GM19468 (cell line): ENCODE measurements at regions not wholly inside any gene's neighbourhood (a gene's known extent, or its start where the extent isn't known, plus 50 kb on each side); places are given as distances from the start of the nearest gene placed in this dataset.

Experiments used
- ATAC-seq: cut with Tn5 transposase; IDR thresholded peaks from one replicate; pipeline ENCODE4 v1.9.1; 2021; ENCODE audit warnings: mild to moderate bottlenecking, moderate library complexity, moderate number of reproducible peaks; ENCODE audit not compliant: unreplicated experiment; ENCODE audit errors: extremely low read depth

DNA sequence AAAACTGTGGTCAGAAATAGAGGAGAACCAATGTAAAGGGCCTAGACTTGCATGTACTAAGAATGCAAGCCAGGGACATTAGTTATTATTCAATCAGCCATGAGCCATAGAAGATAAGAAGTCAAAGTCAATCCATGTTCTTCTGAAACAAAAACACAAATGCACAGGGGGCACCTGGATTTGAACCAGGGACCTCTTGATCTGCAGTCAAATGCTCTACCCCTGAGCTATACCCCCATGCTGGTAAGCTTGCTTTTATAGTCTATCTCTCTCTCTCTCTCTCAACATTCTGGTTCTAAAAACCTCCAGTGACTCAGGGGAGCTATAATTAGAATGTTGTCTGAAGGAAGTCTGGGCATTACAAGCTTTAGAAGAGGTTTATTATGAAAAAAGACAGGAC lies 85.6 kb upstream of the ACP3 start:
- no peak for ATAC-seq

DNA sequence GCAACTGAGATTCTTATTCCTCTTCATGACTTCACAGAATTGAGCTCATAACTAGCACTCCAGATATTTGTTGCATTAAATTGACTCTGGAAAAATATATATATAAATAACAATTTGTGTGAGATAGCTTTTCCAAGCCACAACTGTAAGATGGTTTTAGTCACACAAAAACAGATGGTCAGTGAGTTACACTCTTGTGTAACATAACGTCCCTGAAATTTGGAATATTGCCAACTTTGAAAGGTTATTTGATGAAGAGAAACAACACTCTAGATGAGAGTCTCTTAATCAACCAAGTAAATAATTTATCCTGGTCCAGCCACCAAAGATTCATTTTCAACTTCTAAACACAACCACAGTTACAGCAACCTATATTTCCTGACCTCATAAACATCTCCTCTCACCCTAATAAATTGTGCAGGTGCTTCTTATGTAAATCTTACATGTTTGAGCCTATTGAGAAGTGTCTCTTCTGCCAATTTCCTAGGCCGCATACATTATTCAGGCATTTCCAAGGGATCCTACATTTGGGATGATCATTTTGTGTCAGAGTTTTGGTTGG lies 84.9 kb upstream of the ACP3 start:
- ATAC-seq = no peak

DNA sequence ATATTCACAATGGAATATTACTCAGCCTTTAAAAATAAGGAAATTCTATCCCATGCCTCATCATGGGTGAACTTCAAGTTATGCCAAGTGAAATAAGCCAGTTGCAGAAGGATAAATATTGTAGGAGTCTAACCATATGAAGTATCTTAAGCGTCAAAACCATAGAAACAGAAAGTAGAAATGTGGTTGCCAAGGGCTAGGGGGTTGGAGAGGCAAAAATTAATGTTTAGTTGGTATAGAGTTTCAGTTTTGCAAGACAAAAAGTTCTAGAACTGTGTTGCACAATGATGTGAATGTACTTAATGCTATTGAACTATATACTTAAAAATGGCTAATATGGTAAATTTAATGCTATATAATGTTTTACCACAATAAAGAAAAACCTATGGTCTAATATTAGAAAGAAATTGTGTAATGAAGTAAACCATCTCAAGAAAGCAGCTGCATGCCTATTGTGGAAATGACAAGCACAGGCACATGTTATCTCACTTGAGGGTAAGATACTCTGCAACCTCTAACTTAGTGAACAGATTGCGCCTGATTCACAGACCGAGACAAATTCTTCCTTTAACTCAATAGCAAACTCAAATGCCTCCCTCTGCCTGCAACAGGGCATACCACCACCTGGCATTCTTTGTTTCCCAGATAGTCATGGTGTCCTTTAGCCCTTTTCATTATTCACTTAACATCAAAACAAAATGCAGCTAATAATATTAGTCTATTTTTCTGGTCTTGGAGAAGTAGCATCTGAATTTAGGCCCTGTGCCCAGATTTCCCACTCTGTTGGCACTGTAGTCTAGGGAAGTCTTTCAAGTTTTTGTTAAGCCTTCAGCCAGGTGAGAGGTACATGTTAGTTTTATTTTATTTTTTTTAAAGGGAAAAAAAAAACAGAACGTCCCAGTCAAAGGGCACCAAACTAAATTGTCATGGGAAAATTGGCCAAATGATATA lies 80.2 kb upstream of the ACP3 start:
- peak; percentile 88 for ATAC-seq

DNA sequence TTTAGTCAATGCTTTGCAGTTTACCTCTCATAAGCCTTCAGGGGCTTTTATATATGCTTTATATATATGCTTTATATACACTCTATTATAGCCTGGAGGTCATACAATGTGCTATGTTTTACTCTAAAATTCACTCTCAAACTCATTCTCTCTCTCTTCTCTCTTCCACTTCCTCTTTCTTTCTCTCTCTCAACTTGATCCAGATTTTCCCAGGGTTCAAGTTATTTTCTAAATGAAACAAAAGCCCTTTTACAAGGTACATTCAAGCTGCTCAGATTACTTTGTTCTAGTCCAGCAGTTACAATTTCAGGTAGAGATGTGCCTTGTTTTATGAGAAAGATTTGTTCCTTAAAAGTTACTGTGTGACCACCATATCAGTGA lies 79.6 kb upstream of the ACP3 start:
- ATAC-seq = no peak

DNA sequence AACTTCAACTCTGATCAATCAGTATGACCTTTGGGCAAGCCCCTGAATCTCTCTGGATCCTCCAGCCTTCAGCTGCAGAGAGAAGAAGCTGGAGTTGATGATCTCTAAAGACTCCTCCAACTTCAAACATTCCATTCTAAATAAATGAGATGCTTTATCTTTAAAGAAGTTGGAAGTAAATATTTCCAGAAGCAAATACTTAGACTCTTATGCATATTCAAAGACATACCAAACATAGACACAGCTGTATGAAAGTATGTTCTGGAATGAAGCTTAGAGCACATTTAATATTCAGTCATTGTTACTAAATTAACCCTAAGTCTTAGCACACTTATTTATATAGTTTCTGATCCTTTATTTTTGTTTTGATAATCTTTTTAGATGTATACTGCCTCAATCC lies 77.6 kb upstream of the ACP3 start:
- ATAC-seq = no peak

DNA sequence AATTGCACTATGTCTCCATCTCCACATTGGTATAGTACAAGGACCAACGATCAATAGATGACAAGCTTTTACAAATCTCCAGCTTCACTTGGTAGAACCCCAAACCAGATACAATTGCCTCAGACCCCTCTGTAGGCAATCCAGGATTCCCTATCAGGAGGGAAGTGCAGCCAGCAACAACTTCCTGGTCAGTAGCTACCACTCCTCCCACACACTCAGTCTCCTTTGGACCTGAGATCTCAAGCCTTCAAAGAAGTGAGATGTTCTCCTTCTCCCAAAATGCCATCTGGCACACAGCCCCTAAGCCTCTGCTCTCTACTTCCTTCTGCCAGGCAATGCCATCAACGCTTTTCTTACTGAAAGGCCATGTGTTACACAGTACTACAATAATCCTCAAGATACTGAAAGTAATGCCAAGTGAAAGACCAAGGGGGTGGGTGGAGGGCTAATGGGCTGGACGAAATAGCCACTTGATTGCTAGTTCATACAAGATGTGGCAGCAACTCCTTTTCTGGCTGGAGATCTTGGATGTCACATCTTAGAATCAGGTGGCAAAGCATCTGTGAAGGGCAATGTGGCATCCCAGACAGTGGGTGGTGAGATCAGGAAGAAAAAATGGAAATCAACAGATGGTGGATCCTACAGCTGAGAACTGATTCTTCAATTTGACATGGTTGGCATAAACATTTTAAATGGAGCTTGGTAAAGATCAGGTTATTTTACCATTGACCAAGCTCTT lies 75.3 kb upstream of the ACP3 start:
- ATAC-seq = no peak

DNA sequence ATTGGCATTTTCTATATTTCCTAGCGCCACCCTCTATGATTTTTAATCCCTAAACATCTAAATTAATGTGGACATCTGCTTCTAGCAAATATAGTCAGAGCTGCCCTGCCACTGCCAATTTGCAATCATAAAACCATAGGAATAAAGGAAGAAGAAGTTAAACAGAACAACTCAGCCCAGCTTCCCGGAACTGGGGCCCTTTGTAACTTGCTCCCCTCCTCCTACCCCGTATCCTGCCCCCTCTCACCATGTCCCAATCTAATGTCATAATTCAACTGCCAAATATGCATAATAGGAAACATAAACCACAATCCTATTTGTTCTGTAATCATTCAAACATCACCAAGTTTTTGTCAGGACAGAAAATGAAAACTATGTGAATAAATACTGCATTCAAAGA lies 74.4 kb upstream of the ACP3 start:
- ATAC-seq = no peak

DNA sequence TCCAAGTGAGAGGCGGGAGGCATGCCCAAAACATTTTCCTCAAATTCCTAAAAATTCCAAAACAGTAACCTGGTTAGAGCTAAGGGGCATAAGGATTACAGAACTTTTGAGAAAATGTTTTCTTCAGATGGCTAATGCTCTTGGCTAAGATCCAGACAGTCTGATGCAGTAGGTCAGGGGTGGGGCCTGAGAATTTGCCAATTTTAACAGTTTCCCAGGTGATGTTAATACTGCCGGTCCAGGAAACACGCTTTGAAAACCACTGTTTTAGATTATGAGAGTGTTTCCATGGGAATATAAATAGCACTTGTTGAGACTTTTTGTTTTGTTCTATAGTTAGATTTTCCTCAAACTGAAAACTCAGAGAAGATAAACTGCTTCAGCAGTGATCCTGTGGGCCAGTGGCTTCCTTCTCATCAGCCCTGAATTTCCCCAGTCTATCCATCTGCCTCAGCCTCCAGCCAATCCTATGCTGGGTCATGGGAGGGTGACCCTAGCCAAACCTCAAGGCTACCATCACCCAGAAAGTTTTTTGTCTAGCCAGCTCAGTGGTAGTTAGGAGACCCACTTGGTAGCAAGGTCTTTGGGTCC lies 71.6 kb upstream of the ACP3 start:
- ATAC-seq = no peak

DNA sequence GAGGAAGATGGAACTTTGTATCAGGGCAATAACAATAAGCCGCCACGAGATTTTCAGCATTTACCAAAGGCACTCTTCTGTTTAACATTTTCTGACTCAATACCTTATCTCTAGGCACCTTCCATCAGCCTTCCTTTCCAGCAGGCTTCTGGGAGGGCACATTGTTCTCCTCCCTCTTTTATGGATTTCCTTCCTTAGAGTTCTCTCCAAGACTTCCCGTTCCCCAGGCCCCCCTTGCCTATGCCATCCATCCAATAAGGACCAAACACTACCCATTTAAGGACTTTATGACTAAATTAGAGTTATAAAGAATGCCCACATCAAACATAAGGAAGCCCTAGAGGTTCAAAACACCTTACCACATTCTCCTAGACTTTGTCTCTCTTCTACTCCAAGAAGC lies 71.0 kb upstream of the ACP3 start:
- ATAC-seq = no peak

DNA sequence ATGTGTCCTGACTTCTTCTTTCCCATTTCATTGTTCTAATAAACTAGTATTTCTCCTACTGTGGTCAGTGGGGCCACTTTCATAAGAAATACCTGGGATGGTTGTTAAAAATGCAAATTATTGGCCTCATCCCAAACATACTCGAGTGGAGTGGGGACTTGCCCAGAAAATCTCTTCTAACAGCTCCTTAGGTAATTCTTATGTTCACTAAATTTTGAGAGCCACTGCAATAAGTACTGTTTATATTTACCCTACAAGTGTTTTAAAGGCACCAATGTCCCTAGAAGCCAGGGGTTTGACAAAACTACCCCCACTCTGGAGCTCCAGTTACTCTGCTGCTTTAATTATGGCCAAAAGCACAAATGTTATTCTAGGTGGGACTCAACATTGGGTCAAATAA lies 70.0 kb upstream of the ACP3 start:
- no peak for ATAC-seq

DNA sequence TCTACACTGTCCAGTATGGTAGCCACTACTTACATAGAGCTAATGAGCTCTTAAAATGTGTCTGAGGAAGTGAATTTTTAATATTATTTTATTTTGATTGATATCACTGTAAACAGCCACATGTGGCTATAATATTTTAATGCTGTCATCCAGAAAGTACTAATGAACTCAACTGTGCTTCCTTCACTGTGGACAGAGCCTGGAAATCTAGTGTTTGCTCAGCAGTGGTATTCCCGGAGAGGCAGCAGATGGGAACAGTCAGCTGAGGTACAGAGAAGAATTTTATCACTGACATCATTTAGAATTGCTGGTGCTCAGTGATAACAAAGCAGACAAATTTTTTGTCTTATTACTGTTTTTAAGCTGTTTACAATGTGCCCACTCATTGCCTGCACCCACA lies 68.7 kb upstream of the ACP3 start:
- no peak for ATAC-seq

DNA sequence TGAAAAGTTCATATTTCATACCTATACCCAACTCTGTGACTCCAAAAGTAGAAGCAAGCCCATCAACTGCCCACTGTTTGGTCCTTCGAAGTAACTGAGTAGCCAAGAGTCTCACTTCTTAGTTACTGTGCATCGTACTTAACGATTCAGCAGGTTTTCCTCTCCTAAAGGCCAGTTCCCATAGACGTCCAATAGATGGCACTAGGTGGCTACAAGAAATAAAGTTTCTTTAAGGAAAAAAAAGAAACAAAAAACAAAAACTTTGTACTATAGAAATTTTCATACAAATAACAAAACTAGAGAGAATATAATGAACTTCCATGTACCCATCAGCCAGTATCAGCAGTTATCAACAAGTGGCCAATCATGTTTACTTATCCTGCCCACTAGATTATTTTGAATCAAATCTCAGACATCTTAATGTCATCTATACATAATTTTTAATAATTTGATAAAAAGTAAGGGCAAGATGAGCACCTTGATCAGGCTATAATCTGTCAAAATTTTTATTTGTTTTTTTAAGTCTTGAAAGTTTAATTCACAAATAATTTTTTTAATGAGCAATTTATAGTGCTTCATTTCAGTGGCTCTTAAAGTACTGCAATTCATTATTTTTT lies 63.8 kb upstream of the ACP3 start:
- ATAC-seq = no peak

DNA sequence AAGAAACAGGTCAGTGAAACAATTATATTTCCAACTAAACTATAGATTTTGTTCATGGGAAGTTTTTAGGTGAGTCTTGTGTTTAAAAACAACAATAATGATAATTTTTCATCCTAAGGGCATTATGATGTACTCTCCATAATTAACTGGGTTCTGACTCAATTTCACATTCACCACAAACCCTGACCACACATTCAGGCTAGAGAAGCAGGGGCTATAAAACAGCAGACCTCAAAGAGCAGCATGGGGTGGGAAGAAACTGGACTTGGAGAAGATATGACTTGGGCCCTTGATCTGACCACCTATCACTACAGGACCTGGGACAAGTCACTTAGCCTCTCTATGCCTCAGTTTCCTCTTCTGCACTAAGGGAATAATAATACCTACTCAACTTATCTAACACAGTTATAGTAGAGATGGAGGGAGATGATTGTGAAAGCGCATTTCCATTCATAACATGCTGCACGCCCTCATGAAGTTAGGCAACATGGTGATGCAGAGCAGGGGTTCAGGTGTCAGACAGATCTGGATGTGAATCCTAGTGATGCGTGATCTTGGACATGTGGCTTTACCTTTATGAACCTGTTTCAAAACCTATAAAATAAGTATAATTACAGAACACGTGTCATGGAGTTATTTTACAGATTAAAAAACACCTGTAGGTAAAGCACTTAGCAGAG lies 63.0 kb upstream of the ACP3 start:
- no peak for ATAC-seq

DNA sequence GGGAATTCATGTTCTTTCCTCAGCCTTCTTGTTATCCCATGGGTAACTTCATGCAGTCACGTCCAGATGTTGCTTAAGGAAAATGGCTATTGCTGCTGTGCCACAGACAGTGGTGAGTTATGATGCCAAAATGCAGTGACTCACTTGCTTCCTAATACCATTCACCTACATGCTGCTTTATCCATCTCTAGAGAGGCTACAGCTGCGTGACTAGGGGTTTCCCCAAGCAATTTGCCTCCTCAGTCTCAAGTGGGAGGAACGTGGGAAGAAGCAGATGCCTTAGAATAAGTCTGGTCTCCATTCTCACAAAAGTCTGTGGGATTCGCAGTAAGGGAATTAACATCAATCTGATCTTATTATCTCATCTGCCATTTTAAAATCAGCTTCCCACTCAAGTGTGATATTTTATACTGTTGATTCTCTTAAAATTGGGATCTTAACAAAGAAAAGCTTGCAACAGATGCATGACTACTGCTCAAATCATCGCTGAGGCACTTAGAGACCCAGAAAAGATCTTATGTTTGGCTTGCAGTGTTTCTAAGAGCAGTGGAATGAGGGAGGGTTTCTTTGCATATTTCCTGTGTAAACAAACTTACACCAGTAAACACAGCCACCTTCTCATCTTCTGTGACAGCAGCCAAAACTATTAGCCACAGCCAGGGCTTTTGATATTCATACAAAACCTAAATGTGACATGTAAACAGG lies 62.0 kb upstream of the ACP3 start:
- no peak for ATAC-seq

DNA sequence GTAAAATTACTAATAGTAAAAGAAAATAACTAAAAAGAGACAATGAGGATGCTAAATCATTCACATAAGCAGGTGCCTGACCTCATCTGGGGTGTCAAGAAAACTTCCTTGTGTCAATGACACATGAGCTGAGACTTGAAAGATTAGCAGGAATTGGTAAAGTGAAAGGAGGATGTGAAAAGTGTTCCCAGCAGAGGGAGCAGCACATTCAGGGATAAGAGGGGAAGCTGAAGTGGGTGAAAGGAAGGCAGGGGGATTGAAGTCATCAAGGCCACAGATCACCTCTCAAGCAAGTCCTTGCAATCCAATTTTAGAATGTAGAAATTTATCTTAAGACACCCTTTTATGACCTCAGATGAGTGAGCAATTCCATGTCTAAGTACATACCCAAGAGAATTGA lies 60.2 kb upstream of the ACP3 start:
- ATAC-seq = no peak

DNA sequence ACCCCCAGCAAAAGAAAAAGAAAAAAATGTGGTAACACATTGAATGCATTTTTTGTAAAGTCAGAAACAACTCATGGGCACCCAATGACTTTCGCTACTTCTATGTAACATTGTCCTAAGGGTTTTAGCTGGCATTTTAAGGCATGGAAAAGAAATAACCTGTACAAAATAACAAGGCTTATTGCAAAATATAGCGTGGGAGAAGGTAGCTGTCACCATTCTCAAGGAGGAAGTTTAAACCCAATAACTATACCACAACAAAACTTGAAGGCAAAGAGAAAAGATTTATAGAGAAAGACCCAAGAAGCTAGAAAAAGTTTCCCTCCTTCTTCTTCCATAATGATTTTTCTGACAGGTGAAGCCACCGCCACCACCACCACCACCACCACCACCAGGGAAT lies 55.7 kb upstream of the ACP3 start:
- no peak for ATAC-seq

DNA sequence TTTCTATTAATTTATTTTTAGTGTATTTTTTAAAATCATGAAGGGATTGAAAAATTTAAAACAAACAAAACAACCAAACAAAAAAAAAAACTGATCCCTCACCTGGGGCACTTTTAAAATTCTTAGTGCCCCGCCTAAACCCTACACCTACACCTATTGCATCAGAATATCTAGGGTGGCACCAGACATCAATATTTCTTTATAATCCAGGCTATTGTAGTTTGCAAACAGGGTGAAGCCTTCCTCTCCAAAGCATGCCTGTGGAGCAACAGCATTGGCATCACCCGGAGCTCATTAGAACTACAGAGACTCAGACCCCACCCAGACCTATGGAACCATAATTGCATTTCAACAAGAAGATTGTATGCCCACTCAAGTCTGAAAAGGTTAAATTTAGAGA lies 54.9 kb upstream of the ACP3 start:
- no peak for ATAC-seq

DNA sequence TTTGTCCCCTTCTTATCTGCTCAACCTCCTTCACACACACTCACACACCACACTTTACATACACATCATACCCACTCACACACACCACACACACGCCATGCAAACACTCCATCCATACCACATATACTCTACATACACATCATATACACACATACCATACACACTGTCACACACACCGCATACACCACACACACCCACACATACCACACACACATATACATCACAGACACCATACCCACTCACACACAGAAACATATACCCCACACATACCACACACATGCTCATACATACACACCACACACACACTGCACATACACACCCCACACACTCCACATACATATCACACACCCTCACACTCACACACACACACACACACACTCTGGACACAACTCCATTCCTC lies 54.3 kb upstream of the ACP3 start:
- ATAC-seq = no peak

DNA sequence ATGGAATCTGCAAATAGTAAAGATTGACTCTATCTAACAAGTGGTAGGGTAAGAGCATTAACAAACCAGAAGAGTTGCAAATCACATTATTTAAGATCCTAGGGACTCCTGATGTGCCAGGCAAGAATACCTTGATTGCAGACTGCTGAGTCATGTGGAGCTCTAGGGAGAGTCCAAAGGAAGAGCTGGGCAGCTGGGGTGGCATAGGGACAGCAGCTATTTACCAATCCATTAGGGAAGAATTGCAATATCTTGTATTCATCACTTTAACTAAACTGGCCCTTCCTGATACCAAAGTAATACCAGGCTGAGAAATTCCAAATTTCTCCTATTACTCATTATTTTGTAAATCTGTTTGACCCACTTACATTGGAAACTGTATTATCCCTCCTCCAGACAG lies 52.2 kb upstream of the ACP3 start:
- no peak for ATAC-seq
